Gastroesophageal sphincter (tissue), 3 donors: ENCODE measurements at regions not wholly inside any gene's neighbourhood (a gene's known extent, or its start where the extent isn't known, plus 50 kb on each side); places are given as distances from the start of the nearest gene placed in this dataset.

ENCODE experiments used
- CTCF ChIP-seq, 4 experiments: fragments of 200-600 bp in 2 of 4; fragments of 450-650 bp in 2 of 4; sonication (generic) in 1 of 4; IDR thresholded peaks; one replicate each; pipeline ENCODE4 v1.5.1; 2017 to 2019; ENCODE audit warnings: antibody characterized with exemption in 4 of 4, mild to moderate bottlenecking in 2 of 4, moderate library complexity in 2 of 4
- POLR2A ChIP-seq, 2 donors: fragments of 450-650 bp; IDR thresholded peaks; one replicate each; pipeline ENCODE4 v1.6.1; 2017; ENCODE audit warnings: antibody characterized with exemption in 2 of 2, mild to moderate bottlenecking in 2 of 2, moderate library complexity in 1 of 2

GRCh38 chr21:38986406-38986805 is 180.7 kb downstream of the ETS2 start:
- TF ChIP-seq POLR2A (IDR thresholded peaks at IDR 0.05) (no peak), CTCF (IDR thresholded peaks at IDR 0.05) (no peak)
